ENCODE measurements at regions not wholly inside any gene's neighbourhood (a gene's known extent, or its start where the extent isn't known, plus 50 kb on each side); places are given as distances from the start of the nearest gene placed in this dataset.

DNA sequence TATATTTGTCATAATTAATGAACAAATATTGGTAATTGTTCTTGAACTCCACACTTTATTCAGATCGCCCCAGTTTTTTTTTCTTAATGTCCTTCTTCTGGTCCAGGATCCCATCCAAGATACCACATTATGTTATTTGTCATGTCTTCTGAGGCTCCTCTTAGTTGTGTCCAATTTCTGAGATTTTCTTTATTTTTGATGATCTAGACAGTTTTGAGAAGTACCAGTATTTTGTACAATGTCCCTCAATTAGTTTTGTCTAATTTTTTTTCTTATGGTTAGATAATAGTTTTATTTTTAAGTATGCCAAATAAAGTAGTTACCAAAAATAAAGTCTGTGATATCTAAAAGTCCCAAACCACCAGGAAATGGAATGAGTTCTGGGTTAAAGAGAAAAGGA, 440.8 kb upstream of the ATP2B1 start:
- DNase-seq (ENCODE audit: low spot score): no peak

DNA sequence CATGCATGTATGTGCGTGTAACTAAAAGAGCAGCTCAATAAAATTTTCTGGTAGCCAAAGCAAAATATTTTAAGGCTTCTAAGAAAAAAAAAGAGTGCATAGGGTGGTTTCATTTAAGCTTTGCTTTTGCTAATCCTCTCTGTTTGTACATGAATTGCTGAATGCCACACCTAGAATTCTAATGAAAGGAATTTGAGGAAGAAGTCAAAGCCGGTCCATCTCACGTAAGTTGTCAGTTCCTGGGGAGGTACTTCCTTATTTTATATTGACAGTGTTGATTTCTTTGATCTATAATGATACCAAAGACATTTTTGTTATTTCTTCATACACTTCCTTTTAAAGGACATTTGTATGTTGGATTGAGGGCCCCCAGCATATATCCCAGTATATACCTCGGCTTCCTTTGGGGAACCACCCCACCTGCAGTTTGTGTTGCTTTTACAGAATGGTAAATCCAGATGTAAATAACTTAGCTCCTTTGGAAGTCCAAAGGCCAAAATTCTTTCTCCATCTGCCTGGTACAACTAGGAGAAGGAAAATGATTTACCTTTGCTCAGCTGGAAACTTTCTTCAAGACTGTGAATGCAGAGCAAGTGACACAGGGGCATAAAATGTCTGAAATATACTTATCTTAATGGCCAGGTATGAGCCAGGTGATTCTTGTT, 420.9 kb upstream of the ATP2B1 start:
- DNase-seq (ENCODE audit: low spot score): no peak

DNA sequence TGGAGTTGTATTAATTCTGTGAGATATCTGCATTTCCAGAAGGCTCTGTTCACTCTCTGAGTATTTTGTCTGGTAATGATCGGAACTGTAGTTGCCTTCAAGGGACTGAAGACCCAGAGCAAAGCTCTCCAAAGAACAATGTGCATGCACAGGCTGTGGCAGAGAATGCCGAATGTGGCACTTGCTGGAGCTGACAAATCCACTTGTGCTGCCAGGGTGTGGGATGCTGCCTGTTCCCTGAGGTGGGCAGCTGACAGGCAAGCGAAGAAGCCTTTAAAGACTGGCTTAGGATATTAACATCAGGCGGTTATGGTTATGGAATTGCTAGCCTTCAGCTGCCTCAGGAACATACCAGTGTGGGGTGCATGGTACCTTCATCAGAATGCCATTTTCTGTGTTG, 419.9 kb upstream of the ATP2B1 start:
- DNase-seq (ENCODE audit: low spot score): no peak

DNA sequence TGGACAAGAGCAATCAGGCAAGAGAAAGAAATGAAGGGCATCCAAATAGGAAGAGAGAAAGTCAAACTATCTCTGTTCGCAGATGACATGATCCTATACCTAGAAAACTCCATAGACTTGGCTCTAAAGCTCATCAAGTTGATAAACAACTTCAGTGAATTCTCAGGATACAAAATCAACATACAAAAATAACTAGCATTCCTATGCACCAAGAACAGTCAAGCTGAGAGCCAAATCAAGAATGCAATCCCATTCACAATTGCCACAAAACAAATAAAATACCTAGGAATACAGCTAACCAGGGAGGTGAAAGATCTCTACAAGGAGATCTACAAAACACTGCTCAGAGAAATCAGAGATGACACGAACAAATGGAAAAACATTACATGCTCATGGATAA, 417.5 kb upstream of the ATP2B1 start:
- no peak for DNase-seq (ENCODE audit: low spot score)

DNA sequence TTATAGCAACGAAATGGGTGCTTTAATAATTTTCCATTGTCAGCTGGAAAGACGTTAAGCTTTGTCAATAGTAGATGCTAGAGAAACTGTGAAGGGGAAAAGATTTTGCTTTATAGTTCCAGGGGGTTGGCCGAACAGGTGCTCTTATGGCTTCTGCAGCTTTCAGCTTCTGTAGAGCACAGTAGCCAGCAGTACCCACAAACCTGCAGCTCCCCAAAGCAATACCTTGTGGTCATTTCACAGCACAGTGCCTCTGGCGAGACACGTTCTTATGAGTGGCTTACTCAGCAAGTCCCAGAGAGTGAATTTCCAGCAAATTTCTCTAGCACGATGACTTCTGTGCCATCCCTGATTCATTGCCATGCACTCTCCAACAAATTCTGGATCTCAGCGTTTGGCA, 416.3 kb upstream of the ATP2B1 start:
- DNase-seq (ENCODE audit: low spot score): no peak

DNA sequence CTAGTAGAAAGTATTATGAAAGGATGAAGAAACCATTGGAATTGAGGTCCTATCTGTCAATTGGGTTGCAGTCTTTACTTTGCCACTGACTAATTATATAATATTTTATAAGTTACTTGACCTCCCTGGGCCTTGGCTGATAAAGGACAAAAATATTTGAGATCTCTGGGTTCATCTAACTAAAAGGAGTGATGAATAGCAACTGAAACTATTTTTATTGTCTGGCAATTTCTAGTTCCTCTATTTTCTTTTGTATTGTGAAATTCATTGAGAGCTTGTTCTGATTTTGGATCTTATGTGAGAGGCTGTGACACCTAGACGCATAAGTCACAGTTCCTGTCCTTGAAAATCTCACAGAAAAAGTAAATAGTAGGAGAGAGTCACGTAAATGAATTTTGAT, 415.7 kb upstream of the ATP2B1 start:
- peak; percentile 32 for DNase-seq (ENCODE audit: low spot score)

DNA sequence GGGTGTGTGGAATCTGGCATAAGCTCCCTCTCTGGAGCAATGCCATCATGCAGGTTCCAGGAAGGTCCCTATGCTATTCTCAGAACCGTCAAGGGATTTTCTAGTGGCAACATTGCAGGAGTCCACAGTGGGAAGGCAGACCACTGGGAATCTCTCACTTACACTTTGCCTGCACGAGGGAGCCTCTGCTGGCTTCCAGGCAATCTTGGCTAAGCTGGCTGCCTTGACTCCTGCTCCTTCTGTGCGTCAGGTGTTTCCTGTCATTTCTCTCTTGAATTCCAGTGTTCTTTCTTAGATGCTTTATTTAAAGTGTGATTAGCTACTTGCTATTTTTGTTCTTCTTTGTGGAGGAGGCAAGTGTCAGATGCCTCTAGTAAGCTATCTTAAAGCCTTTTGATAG, 414.0 kb upstream of the ATP2B1 start:
- no peak for DNase-seq (ENCODE audit: low spot score)

DNA sequence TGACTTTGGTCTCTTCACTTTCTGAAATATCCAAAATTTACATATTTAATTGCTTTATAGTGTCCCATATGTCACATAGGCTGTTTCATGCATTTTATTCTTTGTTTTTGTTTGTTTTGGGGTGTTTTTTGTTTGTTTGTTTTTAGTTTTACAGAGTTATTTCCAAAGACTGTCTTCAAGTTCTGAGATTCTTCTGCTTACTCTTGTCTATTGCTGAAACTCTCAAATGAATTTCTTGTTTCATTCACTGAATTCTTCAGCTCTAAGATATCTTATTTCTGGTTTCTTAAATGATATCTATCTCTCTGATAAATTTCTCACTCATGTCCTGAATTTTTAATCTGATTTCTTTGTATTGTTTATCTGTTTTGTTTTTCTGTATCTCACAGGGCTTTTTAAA, 412.0 kb upstream of the ATP2B1 start:
- DNase-seq (ENCODE audit: low spot score): no peak

DNA sequence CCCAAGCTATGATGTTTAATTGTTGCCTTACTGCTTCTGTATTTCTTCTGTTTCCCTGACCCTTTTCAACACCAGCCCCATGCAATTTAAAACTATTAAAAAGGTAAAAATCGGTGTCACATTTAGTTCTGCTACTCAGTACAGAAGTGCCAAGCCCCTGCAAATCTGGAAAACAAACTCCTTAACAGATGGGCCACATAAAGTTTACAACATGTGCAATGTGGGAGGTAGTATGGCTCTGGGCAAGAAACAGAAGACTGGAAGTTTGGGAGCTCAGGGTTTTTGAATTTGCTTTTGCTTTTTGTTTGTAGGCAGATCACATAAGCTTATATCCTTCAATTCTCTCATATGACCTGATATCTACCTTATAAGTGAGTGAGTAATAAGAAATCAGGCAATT, 404.0 kb upstream of the ATP2B1 start:
- no peak for DNase-seq (ENCODE audit: low spot score)

DNA sequence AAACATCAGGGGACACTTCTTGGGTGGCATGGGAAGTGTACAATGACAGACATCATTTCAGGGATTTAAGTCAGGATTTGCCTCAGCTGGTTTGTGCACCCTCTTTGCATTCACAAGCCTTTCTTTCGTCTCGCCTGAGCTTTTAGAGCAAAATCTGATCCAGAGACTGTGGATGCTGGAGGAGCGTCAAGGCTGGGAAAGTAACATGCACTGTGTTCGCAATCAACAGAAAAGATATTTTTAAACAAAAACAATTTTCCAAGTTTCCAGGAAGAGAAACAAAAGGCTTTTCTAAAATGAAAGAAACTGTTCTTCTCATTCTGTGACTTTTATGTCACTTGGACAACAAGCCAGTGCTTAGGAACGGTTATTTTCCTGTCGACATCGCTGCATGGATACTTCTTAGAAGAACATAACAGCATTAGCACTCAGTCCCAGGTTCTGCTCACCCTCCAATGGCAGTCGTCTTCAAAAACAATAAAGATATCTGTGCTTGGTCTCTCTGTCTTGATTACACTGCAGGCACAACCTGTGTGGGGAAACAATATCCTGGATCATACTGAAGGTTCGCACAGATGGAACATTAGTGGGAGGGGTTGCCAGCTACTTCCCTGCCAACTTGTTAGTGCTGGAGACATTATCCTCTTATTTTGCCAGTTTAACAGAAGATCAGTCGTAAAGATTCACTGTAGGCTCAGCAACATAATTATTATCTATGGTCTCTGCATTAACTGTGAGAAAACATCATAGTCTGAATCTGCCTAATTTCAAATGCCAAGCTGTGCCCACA, 403.3 kb upstream of the ATP2B1 start:
- DNase-seq (ENCODE audit: low spot score): no peak

DNA sequence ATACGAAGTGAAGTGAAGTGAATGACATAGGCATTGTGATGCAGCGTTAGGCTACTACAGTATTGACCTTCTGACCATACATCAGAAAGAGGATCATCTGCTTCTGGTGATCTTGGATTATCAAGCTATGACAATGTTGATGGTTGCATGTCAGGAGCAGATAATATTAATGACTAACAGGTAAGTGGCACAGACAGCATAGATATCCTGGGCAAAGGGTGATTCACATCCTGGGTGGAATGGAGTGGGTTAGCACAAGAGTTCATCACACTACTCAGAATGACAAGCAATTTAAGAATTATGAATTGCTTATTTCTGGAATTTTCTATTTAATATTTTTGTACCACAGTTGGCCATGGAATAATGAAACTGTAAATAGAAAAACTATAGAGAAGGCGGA, 397.9 kb upstream of the ATP2B1 start:
- no peak for DNase-seq (ENCODE audit: low spot score)

DNA sequence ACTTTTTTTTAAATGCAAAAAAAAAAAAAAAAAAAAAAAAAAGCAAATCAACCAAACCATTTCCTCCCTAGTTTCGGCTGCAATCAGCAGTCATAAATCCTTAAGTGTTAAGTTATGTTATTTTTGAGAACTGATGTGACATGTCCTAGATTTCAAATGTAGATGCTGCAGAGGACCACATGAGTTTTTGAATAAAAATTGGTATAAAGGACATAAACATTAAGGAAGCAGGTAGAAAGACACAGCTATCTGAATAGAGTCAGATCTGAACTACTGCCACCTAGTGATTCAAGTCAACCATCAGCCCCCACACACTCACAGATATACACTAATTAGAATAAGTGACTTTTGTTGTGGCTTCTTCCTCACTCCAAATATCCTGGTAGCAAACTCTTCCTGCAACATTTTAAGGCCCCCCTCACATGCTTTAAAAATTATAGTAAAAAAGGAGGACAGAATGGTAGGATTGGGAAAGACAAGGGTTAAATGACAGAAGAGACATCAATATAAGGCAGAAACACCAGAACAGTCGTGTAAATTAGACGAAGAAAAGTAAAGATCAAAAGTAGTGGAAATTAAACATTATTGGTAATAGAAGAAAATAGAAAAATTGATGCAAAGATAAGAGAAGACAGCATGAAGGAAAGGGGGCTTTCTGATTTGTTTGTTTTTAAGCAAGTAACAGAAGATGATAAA, 394.5 kb upstream of the ATP2B1 start:
- peak; percentile 33 for DNase-seq (ENCODE audit: low spot score)

DNA sequence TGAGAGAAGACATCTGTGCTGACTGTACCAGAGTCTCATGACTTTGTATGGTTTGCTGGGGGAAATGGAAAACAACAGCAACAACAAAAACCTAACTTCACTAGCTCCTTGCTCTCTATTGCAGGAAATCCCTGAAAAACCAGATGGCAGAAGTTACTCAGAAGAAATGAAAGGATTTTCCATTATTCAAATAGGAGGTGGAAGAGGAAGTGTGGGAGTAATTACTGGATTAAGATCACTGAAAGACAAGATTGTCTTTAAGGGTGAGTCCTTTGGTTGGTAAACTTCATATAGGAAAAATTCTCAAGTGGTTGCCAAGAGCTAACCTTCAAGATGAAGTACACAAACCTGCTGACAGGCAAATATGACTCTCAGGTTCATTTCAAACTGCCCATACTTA, 391.9 kb upstream of the ATP2B1 start:
- no peak for DNase-seq (ENCODE audit: low spot score)

DNA sequence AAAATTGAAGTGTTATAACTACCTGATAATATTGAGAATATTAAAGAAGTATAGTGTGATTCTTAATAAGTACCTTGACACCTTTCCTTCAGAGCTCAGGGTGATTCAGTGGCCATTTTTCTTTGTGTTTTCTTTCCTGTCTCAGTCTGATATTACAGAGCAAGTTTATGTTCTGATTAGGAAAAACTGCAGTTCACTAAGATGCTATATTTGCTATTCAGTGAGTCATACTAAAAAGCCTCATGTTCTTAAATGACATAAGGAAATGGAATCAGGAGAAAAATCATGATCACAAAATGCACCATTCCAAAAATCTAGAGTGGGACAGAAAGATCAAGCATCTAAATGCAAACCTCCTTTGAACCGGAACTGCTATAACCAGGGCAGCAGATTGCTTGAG, 390.6 kb upstream of the ATP2B1 start:
- no peak for DNase-seq (ENCODE audit: low spot score)

DNA sequence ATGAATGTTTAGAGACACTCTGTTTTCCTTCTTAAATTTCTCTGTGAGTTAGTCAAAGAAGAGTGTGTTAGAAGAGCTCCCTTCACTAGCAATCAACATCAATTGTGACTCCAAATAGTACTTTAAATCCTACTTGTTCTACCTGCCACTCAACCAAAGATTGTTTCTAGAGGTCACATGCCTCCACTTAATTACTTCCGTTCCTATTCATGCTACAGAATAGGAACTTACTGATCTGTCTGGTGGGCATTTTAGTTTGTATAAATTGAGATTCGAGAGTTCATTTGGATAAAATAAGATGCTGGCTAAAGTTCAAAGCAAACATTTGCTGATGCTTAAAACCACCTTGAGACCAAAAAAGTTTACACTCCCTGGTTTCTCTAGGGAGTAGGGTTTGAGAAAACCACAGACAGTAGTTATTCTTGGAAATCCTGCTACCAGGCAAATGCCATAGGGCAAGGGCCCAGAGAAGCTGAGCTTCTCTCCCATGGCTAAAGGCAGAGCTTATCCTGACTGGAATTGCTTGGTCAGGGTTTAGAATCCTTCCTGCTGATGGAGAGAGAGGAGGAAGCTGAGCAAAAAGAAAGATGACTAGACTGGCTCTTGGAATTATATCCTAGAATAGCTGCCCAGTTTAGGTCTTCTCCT, 389.6 kb upstream of the ATP2B1 start:
- no peak for DNase-seq (ENCODE audit: low spot score)

DNA sequence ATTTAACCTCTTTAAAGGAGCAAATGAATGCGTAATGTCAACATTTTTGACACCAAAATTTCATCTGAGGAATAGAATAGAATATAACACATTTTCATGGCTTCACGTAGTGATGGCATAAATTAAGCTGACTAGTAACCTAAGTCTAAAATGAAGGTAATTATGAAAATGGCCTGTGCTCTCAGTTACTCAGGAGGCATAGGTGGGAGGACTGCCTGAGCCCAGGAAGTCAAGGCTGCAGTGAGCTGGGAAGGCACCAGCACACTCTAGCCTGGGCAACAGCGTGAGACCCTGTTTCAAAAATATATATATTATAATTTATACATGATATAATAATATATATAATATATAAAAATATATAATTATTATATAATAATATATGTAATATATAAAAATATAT, 383.2 kb upstream of the ATP2B1 start:
- DNase-seq (ENCODE audit: low spot score): no peak

DNA sequence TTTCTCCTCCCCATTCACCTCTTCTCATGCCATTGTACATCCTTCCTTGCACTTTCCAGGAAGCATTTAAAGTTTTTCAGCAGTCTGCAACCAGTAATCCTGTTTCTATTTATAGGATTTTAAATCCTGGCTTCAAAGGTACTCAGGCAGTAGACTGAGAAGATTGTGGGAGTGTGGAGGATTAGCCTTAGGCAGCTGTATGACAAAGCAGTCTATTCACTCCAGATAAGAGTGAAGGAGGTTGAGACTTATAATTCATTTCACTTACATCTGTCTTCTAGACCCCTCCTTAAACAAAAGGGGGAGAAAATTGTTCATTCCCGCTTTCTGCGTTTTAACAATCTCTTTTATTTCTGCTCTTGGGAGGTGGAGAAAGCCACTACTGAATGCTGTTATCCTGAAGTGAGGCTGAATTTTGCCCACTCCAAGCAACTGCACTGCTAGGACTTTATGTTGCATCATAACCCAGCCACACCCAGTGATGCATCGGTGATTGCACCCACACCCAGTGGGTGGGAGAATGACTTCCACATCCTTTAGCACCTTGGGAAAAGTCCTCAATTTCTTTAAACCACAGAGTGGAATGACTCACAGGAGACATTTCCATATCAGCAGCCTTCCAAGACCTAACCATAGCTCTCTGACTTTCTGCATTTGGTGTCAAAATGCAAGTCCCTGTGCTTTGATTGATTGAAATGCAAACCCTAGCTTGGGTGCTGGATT, 382.5 kb upstream of the ATP2B1 start:
- DNase-seq (ENCODE audit: low spot score): peak; percentile 72

DNA sequence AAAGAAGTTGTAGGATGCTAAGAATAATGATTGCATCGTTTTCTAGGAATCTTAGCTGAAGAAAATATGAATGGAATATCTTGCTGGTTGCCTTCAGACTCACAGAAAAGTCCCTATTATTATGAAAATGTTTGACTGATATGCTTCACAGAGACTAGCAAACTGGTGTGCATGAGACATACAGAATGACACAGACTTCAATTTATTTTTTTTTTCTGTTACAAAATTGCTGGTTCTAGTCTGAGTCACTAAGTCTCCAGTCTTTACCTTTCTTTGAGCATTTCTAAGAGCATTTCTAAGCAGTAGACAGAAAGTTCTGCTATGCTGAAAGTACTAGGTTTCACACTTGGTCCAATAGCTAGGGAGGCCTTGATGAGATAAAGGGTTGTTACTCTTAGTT, 377.6 kb upstream of the ATP2B1 start:
- no peak for DNase-seq (ENCODE audit: low spot score)

DNA sequence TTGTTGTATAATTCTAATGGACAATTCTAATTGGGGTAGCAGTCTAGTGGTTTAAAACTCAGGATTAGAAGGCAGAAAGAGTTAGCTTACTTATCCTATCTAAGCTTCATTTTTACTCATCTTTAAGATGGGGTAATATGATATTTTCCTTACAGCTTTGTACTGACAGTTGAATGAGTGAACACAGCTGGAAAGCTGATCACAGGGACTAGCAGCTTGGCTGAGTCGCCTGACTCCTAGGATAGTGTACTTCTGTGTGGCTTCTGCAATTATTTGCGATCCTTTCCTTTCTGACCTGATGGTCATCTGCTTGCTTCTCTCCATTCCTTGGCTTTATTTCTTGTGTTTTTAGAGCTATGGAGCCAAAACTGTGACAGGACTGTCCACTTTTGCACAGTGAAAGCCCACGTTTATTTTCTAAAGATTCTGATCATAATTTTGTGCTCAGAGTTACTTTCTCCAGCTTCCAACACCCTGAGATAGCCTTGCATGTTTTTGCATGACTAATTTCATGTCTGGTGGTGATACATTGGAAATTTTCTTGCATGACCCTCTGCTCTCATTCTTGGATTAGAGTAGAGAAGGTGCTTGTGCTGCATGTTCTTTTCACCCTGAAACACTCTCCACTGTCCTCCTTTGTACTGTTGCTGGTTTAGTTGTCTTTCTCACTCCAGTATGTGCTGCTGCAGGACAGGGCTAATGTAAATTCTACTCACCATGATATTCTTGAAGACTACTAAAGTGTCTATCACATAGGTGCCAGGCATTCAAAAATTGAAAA, 377.0 kb upstream of the ATP2B1 start:
- peak; percentile 18 for DNase-seq (ENCODE audit: low spot score)

DNA sequence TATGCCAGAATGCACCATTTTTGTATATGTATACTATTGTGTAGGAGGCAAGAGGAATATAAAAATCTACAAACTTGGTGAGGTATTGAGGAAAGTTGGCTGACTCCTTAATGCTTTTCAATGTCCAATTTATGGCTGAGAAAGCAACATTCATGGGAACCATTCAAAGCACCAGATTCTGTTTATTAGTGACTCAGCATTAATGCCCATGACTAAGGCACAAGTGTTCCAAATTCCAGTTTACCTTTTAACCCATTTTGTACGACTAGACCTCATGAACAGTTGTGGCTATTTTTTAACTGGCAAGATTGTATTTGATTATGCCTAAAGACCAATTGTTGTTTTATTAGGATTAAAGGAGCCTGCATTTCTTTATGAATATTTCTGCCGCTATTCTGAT, 375.4 kb upstream of the ATP2B1 start:
- no peak for DNase-seq (ENCODE audit: low spot score)

DNA sequence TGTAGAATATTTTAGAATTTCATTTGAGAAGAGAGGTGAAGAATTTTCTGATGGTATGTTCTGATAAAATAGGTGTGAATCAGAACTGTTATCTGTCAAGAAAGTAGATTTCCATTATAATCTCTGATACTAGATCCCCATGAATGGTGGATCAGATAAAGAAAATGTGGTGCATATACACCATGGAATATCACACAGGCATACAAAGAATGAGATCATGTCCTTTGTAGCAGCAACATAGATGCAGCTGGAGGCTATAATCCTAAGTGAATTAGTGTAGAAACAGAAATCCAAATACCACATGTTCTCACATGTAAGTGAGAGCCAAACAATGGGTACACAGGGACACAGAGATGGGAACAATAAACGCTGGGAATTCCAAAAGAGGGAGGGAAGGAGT, 372.0 kb upstream of the ATP2B1 start:
- no peak for DNase-seq (ENCODE audit: low spot score)
